H9 (cell line): ENCODE measurements at regions not wholly inside any gene's neighbourhood (a gene's known extent, or its start where the extent isn't known, plus 50 kb on each side); places are given as distances from the start of the nearest gene placed in this dataset.

Source experiments
- DNase-seq: peaks from one replicate; pipeline ENCODE4 v3.0.0-alpha.2; 2017
- H2AFZ ChIP-seq: one replicate; pipeline ENCODE4 v1.6.1; 2013; ENCODE audit warnings: mild to moderate bottlenecking, low read length, control low read depth, moderate library complexity
- H2AK5ac ChIP-seq: 2 replicates; pipeline ENCODE4 v1.6.1; 2013; ENCODE audit warnings: low read length, control low read depth, mixed read lengths; ENCODE audit not compliant: insufficient read length
- H2BK120ac ChIP-seq: one replicate; pipeline ENCODE4 v1.6.1; 2013; ENCODE audit warnings: low read depth, mild to moderate bottlenecking, low read length, control low read depth, inconsistent platforms; ENCODE audit not compliant: poor library complexity, severe bottlenecking
- H2BK12ac ChIP-seq: 2 replicates; pipeline ENCODE4 v1.6.1; 2013; ENCODE audit warnings: low read length, control low read depth, mixed read lengths, low read depth; ENCODE audit not compliant: insufficient read length
- H2BK15ac ChIP-seq: 2 replicates; pipeline ENCODE4 v1.6.1; 2013; ENCODE audit warnings: low read depth, low read length, control low read depth
- H2BK20ac ChIP-seq: one replicate; pipeline ENCODE4 v1.6.1; 2013; ENCODE audit warnings: low read depth, mild to moderate bottlenecking, low read length, control low read depth, inconsistent platforms; ENCODE audit not compliant: poor library complexity, severe bottlenecking
- H2BK5ac ChIP-seq: 2 replicates; pipeline ENCODE4 v1.6.1; 2013; ENCODE audit warnings: low read length, control low read depth, mixed read lengths; ENCODE audit not compliant: insufficient read length
- H3K14ac ChIP-seq: 2 replicates; pipeline ENCODE4 v1.6.1; 2013; ENCODE audit warnings: low read length, control low read depth; ENCODE audit not compliant: insufficient read depth
- H3K18ac ChIP-seq: 2 replicates; pipeline ENCODE4 v1.6.1; 2013; ENCODE audit warnings: low read depth, mild to moderate bottlenecking, mixed read lengths, low read length, control low read depth; ENCODE audit not compliant: insufficient read length
- H3K23ac ChIP-seq: 2 replicates; pipeline ENCODE4 v1.6.1; 2013; ENCODE audit warnings: low read length, control low read depth, mixed read lengths, low read depth; ENCODE audit not compliant: insufficient read length
- H3K23me2 ChIP-seq: 2 replicates; pipeline ENCODE4 v1.6.1; 2013; ENCODE audit warnings: low read depth, mild to moderate bottlenecking, mixed read lengths, low read length, control low read depth; ENCODE audit not compliant: insufficient read length, poor library complexity, severe bottlenecking
- H3K27ac ChIP-seq: 2 replicates; pipeline ENCODE4 v1.5.1; 2013; ENCODE audit warnings: low read length, control low read depth, mixed read lengths, low read depth; ENCODE audit not compliant: insufficient read length
- H3K27me3 ChIP-seq: 2 replicates; pipeline ENCODE4 v1.6.1; 2013; ENCODE audit warnings: low read length, control low read depth, inconsistent platforms; ENCODE audit not compliant: insufficient read depth
- H3K4ac ChIP-seq: 2 replicates; pipeline ENCODE4 v1.6.1; 2013; ENCODE audit warnings: low read depth, mild to moderate bottlenecking, control low read depth, inconsistent platforms, low read length, moderate library complexity
- H3K4me1 ChIP-seq: 2 replicates; pipeline ENCODE4 v1.6.1; 2013; ENCODE audit warnings: low read length, control low read depth, inconsistent platforms; ENCODE audit not compliant: insufficient read depth
- H3K4me2 ChIP-seq: 2 replicates; pipeline ENCODE4 v1.6.1; 2013; ENCODE audit warnings: low read length, control low read depth, mixed read lengths; ENCODE audit not compliant: insufficient read length, insufficient read depth
- H3K56ac ChIP-seq: 2 replicates; pipeline ENCODE4 v1.6.1; 2013; ENCODE audit warnings: low read depth, mild to moderate bottlenecking, mixed read lengths, low read length, control low read depth; ENCODE audit not compliant: insufficient read length
- H3K79me1 ChIP-seq: 2 replicates; pipeline ENCODE4 v1.6.1; 2013; ENCODE audit warnings: low read depth, mild to moderate bottlenecking, moderate library complexity, low read length, control low read depth, inconsistent platforms; ENCODE audit not compliant: insufficient read depth, poor library complexity, severe bottlenecking
- H3K79me2 ChIP-seq: 2 replicates; pipeline ENCODE4 v1.6.1; 2013; ENCODE audit warnings: low read length, control low read depth, inconsistent platforms; ENCODE audit not compliant: insufficient read depth
- H3K9ac ChIP-seq: 2 replicates; pipeline ENCODE4 v1.6.1; 2013; ENCODE audit warnings: low read length, control low read depth, mixed read lengths; ENCODE audit not compliant: insufficient read length; ENCODE audit errors: extremely low read depth
- H3K9me3 ChIP-seq: one replicate; pipeline ENCODE4 v1.6.1; 2013; ENCODE audit warnings: low read depth, low read length, inconsistent platforms; ENCODE audit not compliant: control insufficient read depth
- H3T11ph ChIP-seq: one replicate; pipeline ENCODE4 v1.6.1; 2013; ENCODE audit warnings: mild to moderate bottlenecking, low read length, control low read depth, inconsistent platforms
- H4K20me1 ChIP-seq: one replicate; pipeline ENCODE4 v1.6.1; 2013; ENCODE audit not compliant: control insufficient read depth, insufficient read length, insufficient read depth
- H4K5ac ChIP-seq: 2 replicates; pipeline ENCODE4 v1.6.1; 2013; ENCODE audit warnings: low read depth, mild to moderate bottlenecking, mixed read lengths, low read length, control low read depth; ENCODE audit not compliant: insufficient read length
- H4K8ac ChIP-seq: replicated peaks from 2 replicates; pipeline ENCODE4 v1.6.1; 2013; ENCODE audit warnings: low read length, control low read depth, mixed read lengths, low read depth; ENCODE audit not compliant: insufficient read length
- H4K91ac ChIP-seq: 2 replicates; pipeline ENCODE4 v1.6.1; 2013; ENCODE audit warnings: low read depth, mild to moderate bottlenecking, moderate library complexity, mixed read lengths, low read length, control low read depth; ENCODE audit not compliant: insufficient read length
- H3K27ac Mint-ChIP-seq, 3 experiments: 2 replicates in 2 of 3; 3 replicates in 1 of 3; pipeline ENCODE4 v1.8.0; 2020 to 2021; ENCODE audit warnings: mixed read lengths in 3 of 3, mild to moderate bottlenecking in 1 of 3, moderate library complexity in 1 of 3
- H3K27me3 Mint-ChIP-seq: 2 replicates; pipeline ENCODE4 v1.8.0; 2021; ENCODE audit warnings: low read depth, mild to moderate bottlenecking, moderate library complexity, mixed read lengths
- H3K36me3 Mint-ChIP-seq, 3 experiments: 2 replicates in 2 of 3; 3 replicates in 1 of 3; pipeline ENCODE4 v1.8.0; 2020 to 2021; ENCODE audit warnings: low read depth in 3 of 3, mixed read lengths in 3 of 3; ENCODE audit not compliant: insufficient read depth in 1 of 3
- H3K4me1 Mint-ChIP-seq, 2 experiments: 2 replicates each; pipeline ENCODE4 v1.8.0; 2020; ENCODE audit warnings: mixed read lengths in 2 of 2
- H3K4me3 Mint-ChIP-seq, 2 experiments: 2 replicates in 1 of 2; 3 replicates in 1 of 2; pipeline ENCODE4 v1.8.0; 2020 to 2021; ENCODE audit warnings: mild to moderate bottlenecking in 2 of 2, mixed read lengths in 2 of 2, moderate library complexity in 1 of 2
- H3K9me3 Mint-ChIP-seq, 2 experiments: 2 replicates in 1 of 2; 3 replicates in 1 of 2; pipeline ENCODE4 v1.8.0; 2020; ENCODE audit warnings: mild to moderate bottlenecking in 2 of 2, mixed read lengths in 2 of 2, moderate library complexity in 1 of 2
- WGBS: extraction: QIAGEN DNeasy Blood & Tissue Kit; methylation state at CpG from one replicate; pipeline ENCODE4 v1.1.7; 2013; ENCODE audit warnings: missing lambda C conversion rate, low lambda C conversion rate, mixed read lengths; ENCODE audit not compliant: insufficient read length; ENCODE audit errors: extremely low coverage; 5-methylcytosine and 5-hydroxymethylcytosine counted together
- TF ChIP-seq, protein P1 (sequence below): fragments of 200-600 bp; sonication (generic); conservative IDR thresholded peaks from 3 replicates; pipeline ENCODE4 v1.8.0; 2021; ENCODE audit warnings: antibody characterized with exemption, mild to moderate bottlenecking

- H3K4me3 Mint-ChIP-seq: no peak overlapping the region
- no CpG with 5 or more reads among the region's 2 CpGs for WGBS
- no peaks in the 10 kb centered on the region for H3K27me3 ChIP-seq
- no peaks in the 10 kb centered on the region; a peak in 1 of 7 replicates for H3K36me3 Mint-ChIP-seq
- H3K56ac ChIP-seq: no peak overlapping the region
- peaks cover 5% of the 10 kb centered on the region; the same call in 1 of the 2 replicates for H3K4me1 ChIP-seq
- no peak overlapping the region for H3K27ac ChIP-seq
- H2BK5ac ChIP-seq: no peak overlapping the region
- no peak overlapping the region for H2AK5ac ChIP-seq
- H3K79me2 ChIP-seq: no peaks in the 10 kb centered on the region
- no peak overlapping the region for H3K23ac ChIP-seq
- TF ChIP-seq, protein P1, sequence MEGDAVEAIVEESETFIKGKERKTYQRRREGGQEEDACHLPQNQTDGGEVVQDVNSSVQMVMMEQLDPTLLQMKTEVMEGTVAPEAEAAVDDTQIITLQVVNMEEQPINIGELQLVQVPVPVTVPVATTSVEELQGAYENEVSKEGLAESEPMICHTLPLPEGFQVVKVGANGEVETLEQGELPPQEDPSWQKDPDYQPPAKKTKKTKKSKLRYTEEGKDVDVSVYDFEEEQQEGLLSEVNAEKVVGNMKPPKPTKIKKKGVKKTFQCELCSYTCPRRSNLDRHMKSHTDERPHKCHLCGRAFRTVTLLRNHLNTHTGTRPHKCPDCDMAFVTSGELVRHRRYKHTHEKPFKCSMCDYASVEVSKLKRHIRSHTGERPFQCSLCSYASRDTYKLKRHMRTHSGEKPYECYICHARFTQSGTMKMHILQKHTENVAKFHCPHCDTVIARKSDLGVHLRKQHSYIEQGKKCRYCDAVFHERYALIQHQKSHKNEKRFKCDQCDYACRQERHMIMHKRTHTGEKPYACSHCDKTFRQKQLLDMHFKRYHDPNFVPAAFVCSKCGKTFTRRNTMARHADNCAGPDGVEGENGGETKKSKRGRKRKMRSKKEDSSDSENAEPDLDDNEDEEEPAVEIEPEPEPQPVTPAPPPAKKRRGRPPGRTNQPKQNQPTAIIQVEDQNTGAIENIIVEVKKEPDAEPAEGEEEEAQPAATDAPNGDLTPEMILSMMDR: no peak
- H3K9me3 ChIP-seq: no peaks in the 10 kb centered on the region
- no peaks in the 10 kb centered on the region for H3K23me2 ChIP-seq
- DNase-seq: no peak
- no peak overlapping the region for H2BK120ac ChIP-seq
- H2BK20ac ChIP-seq: no peak overlapping the region
- H3K4me2 ChIP-seq: no peak overlapping the region
- no peak overlapping the region for H3K14ac ChIP-seq
- no peak overlapping the region for H4K8ac ChIP-seq
- no peak overlapping the region for H2BK15ac ChIP-seq
- H3K9ac ChIP-seq: no peak overlapping the region
- no peaks in the 10 kb centered on the region for H4K20me1 ChIP-seq
- no peak overlapping the region for H3K18ac ChIP-seq
- H3K27ac Mint-ChIP-seq: no peak overlapping the region; a peak in 1 of 7 replicates
- H4K91ac ChIP-seq: no peak overlapping the region
- H3T11ph ChIP-seq: no peak overlapping the region
- no peak overlapping the region for H4K5ac ChIP-seq
- H3K27me3 Mint-ChIP-seq: no peaks in the 10 kb centered on the region; the same call in 1 of the 2 replicates
- H3K4ac ChIP-seq: no peak overlapping the region
- no peak overlapping the region for H2AFZ ChIP-seq
- H3K4me1 Mint-ChIP-seq: peaks cover 17 to 20% of the 10 kb centered on the region in 2 experiments
- H3K79me1 ChIP-seq: no peaks in the 10 kb centered on the region
- H2BK12ac ChIP-seq: no peak overlapping the region
- H3K9me3 Mint-ChIP-seq: peaks cover 0 to 3% of the 10 kb centered on the region in 2 experiments; a peak in 1 of 5 replicates
Measured at GRCh38 chr4:15143551-15143950, 141.3 kb downstream of the CPEB2 start.
